Fibroblast of lung (primary cell): ENCODE measurements at regions not wholly inside any gene's neighbourhood (a gene's known extent, or its start where the extent isn't known, plus 50 kb on each side); places are given as distances from the start of the nearest gene placed in this dataset.

Experiments
- DNase-seq, 2 donors: peaks; one replicate each; pipeline versions ENCODE4 v3.0.0 to v3.0.0-alpha.2; 2010; ENCODE audit warnings: low read depth in 2 of 2
- H2AFZ ChIP-seq: 2 replicates; pipeline ENCODE4 v1.5.1; 2012; ENCODE audit warnings: low read length, control low read depth, inconsistent platforms
- H3K27ac ChIP-seq: 2 replicates; pipeline ENCODE4 v1.5.1; 2011; ENCODE audit warnings: low read length, control low read depth; ENCODE audit not compliant: insufficient read depth
- H3K27me3 ChIP-seq: 2 replicates; pipeline ENCODE4 v1.5.1; 2011; ENCODE audit warnings: mild to moderate bottlenecking, low read length; ENCODE audit not compliant: control insufficient read depth, insufficient read depth
- H3K36me3 ChIP-seq: 2 replicates; pipeline ENCODE4 v1.5.1; 2011; ENCODE audit warnings: low read length; ENCODE audit not compliant: control insufficient read depth, insufficient read depth
- H3K4me1 ChIP-seq: 2 replicates; pipeline ENCODE4 v1.5.1; 2011; ENCODE audit warnings: low read length; ENCODE audit not compliant: control insufficient read depth, insufficient read depth; ENCODE audit errors: extremely low read depth
- H3K4me2 ChIP-seq: 2 replicates; pipeline ENCODE4 v1.5.1; 2011; ENCODE audit warnings: low read length, control low read depth; ENCODE audit not compliant: insufficient read depth; ENCODE audit errors: extremely low read depth
- H3K4me3 ChIP-seq, 4 experiments: fragments of 200-600 bp in 1 of 4; sonication (generic) in 1 of 4; replicated peaks in 1 of 4; 2 replicates each; pipeline ENCODE4 v1.5.1; 2011 to 2016; ENCODE audit warnings: low read length in 4 of 4, low read depth in 3 of 4, mild to moderate bottlenecking in 3 of 4, control low read depth in 2 of 4, inconsistent platforms in 1 of 4, mixed read lengths in 1 of 4; ENCODE audit not compliant: insufficient read depth in 1 of 4; ENCODE audit errors: control extremely low read depth in 1 of 4
- H3K79me2 ChIP-seq: 2 replicates; pipeline ENCODE4 v1.5.1; 2012; ENCODE audit warnings: mild to moderate bottlenecking, low read length, inconsistent platforms; ENCODE audit not compliant: control insufficient read depth, insufficient read depth
- H3K9ac ChIP-seq: 2 replicates; pipeline ENCODE4 v1.5.1; 2011; ENCODE audit warnings: mild to moderate bottlenecking, low read length, control low read depth; ENCODE audit not compliant: insufficient read depth
- H3K9me3 ChIP-seq: 2 replicates; pipeline ENCODE4 v1.5.1; 2012; ENCODE audit warnings: low read depth, low read length; ENCODE audit not compliant: control insufficient read depth, insufficient read depth
- H4K20me1 ChIP-seq: 2 replicates; pipeline ENCODE4 v1.5.1; 2011; ENCODE audit warnings: low read length; ENCODE audit not compliant: control insufficient read depth, insufficient read depth; ENCODE audit errors: extremely low read depth
- CTCF ChIP-seq, 2 donors: IDR thresholded peaks in 1 of 2; conservative IDR thresholded peaks in 1 of 2; 1 replicate in 1 of 2; 2 replicates in 1 of 2; pipeline ENCODE4 v1.5.1; 2011 to 2012; ENCODE audit warnings: low read length in 2 of 2, control low read depth in 1 of 2, inconsistent platforms in 1 of 2, low read depth in 1 of 2, mild to moderate bottlenecking in 1 of 2
- EZH2 ChIP-seq: IDR thresholded peaks from 2 replicates; pipeline ENCODE4 v1.5.1; 2012; ENCODE audit warnings: low read length, control low read depth, mild to moderate bottlenecking; ENCODE audit errors: missing control alignments

- Histone ChIP-seq H4K20me1 (no peaks in the 10 kb centered on the region), H3K4me2 (no peak overlapping the region), H3K9me3 (no peaks in the 10 kb centered on the region), H3K4me1 (peaks cover 19% of the 10 kb centered on the region), H2AFZ (no peak overlapping the region), H3K27ac (peak overlapping the region; percentile 90), H3K9ac (no peak overlapping the region), H3K4me3 (no peak overlapping the region), H3K79me2 (no peaks in the 10 kb centered on the region), H3K36me3 (no peaks in the 10 kb centered on the region), H3K27me3 (no peaks in the 10 kb centered on the region)
- peak; percentile 78 to 94 for DNase-seq
- TF ChIP-seq EZH2 (no peak), CTCF (conservative IDR thresholded peaks at IDR 0.05 in 1 of 2, IDR thresholded peaks at IDR 0.05 in 1 of 2; ENCODE audit: low read depth in 1 of 2, low read length in 2 of 2) (no peak)
These were observed 84.1 kb downstream of the FEM1C start for GRCh38 chr5:115460472-115460871.

GRCh38 chr5:115459855-115460341 lies 84.7 kb downstream of the FEM1C start:
- H3K9ac ChIP-seq, result no peak overlapping the region
- no peak overlapping the region for H2AFZ ChIP-seq
- no peaks in the 10 kb centered on the region for H3K36me3 ChIP-seq
- no peaks in the 10 kb centered on the region for H3K27me3 ChIP-seq
- H3K4me1 ChIP-seq, result peaks cover 25% of the 10 kb centered on the region
- DNase-seq, result peak; percentile 60 to 88
- no peaks in the 10 kb centered on the region for H3K9me3 ChIP-seq
- H3K79me2 ChIP-seq, result no peaks in the 10 kb centered on the region
- peak overlapping the region; percentile 68 for H3K4me2 ChIP-seq
- no peaks in the 10 kb centered on the region for H4K20me1 ChIP-seq
- peak overlapping the region; percentile 90 for H3K27ac ChIP-seq
- TF ChIP-seq EZH2 (no peak), CTCF (conservative IDR thresholded peaks at IDR 0.05 in 1 of 2, IDR thresholded peaks at IDR 0.05 in 1 of 2; ENCODE audit: low read depth in 1 of 2, low read length in 2 of 2) (no peak)
- H3K4me3 ChIP-seq, result no peak overlapping the region

- no peak overlapping the region for H3K4me3 ChIP-seq
- H3K27ac ChIP-seq, result no peak overlapping the region
- no peaks in the 10 kb centered on the region for H3K9me3 ChIP-seq
- H3K4me1 ChIP-seq, result peaks cover 26% of the 10 kb centered on the region
- no peaks in the 10 kb centered on the region for H3K79me2 ChIP-seq
- no peak overlapping the region for H3K4me2 ChIP-seq
- no peaks in the 10 kb centered on the region for H3K36me3 ChIP-seq
- no peaks in the 10 kb centered on the region for H3K27me3 ChIP-seq
- TF ChIP-seq CTCF (conservative IDR thresholded peaks at IDR 0.05 in 1 of 2, IDR thresholded peaks at IDR 0.05 in 1 of 2; ENCODE audit: low read depth in 1 of 2, low read length in 2 of 2) (no peak), EZH2 (no peak)
- H3K9ac ChIP-seq, result no peak overlapping the region
- no peak overlapping the region for H2AFZ ChIP-seq
- DNase-seq, result no peak
- H4K20me1 ChIP-seq, result no peaks in the 10 kb centered on the region
These were observed 86.2 kb downstream of the FEM1C start for GRCh38 chr5:115458416-115458815.
